ENCODE measurements at regions not wholly inside any gene's neighbourhood (a gene's known extent, or its start where the extent isn't known, plus 50 kb on each side); places are given as distances from the start of the nearest gene placed in this dataset.

DNA sequence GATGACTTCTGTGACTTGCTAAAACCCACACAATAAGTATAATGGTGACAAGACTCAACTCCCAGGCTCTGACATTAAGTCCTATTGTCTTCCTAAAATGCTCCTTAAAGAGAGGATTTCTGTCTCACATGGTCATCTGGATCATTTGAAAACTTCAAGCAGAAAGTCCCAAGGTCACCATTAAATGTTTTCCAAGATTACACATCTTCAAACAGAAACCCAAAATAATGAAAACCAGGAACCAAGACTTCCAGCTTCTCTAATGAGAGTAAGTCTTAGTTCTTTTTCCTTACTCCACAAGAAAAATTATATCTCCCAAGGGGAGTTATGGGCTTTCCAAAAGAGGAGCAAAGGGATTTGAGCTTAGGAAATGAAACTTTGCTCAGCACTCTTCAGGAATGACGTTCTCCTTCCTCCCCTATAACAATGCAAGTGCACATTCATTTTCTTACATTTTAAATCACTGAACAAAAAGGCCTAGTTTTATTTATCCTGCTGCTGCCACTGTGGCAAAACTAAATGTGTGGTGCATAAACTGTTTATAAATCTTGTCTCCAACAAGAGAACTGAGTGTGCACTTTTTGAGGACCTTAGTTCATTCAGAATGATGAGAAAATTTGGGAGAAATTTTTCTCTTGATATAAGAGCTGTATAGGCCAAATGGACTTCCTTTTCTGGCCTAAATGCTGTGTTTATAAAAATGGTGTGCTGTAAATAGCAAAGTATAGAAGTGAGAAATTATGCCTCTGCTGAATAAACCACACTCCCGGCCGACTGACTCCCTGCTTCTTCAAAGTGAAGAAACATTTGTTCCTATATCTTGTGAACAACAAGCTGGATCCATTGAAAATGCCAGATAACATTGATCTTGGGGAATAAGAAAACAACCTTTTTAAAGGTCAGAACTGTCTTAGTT, 148.4 kb upstream of the PLEKHG7 start:
- DNase-seq (ENCODE audit: low spot score) = no peak

DNA sequence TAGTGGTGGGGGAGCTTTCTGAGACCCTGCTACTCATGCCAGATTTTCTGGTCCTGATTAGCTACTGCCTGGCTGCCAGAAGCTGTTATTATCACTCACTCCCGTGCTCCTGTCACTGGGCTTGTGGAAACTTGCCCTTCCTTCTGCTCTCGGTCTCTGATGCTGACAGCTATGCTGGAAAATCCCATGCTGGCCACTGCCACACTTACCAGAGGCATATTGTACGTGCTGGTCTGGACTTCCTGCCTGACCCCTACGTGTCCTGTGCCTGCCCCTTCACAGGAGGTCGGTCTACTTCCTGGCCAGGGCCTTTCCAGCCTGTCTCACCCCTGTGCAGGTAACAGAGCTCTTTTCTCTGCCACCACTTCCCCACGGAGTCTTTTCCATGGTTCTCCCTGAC, 149.4 kb upstream of the PLEKHG7 start:
- DNase-seq (ENCODE audit: low spot score) = no peak

DNA sequence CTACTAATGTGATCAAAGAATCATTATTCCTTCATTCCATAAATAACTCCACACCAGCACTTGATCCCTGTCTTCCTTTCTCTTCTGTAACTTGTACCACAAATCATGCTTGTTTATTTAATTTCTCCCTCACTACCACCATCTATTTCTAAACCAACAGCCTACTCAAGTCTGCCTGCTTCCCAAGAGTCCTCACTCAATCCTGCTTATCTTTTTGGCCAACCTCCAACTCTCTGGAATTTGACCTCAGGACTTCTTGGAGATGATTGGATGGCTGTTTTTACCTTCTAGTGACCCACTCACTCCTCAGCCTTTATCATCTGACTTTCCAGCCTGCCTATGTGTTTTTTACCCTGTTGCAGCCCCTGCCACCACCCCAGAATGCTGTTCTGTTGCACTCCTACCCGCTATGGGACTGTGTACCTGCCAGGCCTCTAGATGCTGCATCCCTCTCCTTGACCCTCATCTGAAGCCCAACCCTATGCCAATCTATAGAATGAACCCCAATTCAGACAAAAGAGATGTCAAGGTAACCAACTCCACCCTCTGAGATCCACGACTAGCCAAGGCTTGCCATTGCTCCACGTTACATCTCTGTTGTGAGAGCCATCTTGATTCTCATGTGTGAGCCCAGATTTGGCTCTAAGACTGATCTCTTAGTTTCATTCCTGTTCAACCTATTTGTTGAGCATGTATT, 150.2 kb upstream of the PLEKHG7 start:
- DNase-seq (ENCODE audit: low spot score) = no peak

DNA sequence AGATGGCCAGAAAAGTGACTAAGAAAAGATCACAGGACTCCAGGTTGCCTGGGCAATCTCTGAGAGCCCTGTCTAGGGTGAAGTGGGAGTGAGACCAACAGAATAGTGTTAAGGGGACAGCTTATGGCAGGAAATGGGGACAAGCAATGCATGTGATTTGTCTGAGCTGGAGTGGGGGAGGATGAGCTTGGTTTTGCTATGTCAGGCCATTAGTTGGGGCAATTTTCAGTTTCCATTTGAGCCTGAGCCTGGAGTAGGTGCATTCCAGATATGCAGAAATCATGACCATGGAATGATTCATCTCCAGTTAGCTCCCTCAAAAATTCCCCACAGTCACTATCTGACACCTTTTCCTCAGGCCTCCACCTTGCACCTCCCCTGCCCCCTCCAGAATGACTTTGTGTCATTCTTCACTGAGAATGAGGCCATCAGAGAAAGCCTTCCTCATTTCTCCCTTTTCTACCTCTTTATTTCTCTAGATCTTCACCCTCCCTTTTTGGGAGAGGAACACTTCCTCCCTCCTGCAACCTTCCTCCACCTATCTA, 150.9 kb upstream of the PLEKHG7 start:
- DNase-seq (ENCODE audit: low spot score) = no peak

DNA sequence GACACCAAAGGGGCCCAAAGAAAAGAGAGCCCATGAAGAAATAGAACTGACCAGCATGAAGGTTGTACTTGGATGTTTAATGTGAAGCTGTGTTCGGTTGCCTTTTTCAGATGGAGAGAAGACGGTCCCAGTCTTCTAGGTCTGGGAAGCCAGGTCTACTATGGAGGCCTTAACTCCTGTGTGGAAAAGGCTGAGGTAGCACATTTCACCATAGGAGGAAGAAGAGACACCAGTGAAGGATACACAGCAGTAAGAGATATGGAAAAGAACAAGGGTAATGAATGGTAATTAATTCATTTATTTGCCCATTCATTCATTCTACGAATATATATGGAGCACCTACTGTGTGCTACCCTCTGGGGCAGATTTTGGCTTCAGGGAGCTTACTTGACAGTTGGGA, 151.6 kb upstream of the PLEKHG7 start:
- no peak for DNase-seq (ENCODE audit: low spot score)

DNA sequence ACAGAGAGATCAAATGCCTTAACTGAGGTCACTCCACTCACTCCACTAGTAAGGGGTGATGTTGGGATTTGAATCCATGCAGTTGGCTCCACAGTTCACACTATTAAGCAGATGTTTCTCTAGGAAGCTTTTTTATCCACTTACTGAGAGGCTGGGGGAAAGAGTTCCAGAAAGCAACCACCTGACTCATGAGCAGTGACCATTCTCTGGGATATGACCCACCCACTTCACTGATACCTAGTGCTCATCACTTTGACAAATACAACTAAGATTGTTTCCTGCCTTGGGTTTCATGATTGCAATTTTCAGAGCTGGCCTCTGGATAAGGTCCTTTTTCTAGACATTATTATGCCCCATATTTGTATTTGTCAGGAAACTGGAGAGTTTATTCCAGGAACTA, 152.1 kb upstream of the PLEKHG7 start:
- no peak for DNase-seq (ENCODE audit: low spot score)

DNA sequence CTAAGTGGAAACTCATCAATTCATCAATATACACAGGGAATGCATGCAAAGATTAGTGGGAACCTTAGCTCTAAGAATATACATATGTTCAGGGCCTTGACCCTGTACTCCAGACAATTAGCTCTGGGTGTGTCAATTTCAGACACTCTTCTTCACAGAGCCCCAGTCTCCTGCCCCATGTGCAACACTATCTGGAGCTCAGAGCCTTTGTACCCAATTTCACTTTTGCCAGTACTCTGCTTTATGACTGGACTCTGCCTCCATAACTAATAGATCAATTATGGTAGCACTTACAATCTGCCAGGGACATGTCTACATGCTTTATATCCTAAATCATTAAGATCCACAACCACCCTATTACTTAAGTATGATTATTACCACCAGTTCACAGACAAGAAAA, 152.5 kb upstream of the PLEKHG7 start:
- DNase-seq (ENCODE audit: low spot score) = no peak

DNA sequence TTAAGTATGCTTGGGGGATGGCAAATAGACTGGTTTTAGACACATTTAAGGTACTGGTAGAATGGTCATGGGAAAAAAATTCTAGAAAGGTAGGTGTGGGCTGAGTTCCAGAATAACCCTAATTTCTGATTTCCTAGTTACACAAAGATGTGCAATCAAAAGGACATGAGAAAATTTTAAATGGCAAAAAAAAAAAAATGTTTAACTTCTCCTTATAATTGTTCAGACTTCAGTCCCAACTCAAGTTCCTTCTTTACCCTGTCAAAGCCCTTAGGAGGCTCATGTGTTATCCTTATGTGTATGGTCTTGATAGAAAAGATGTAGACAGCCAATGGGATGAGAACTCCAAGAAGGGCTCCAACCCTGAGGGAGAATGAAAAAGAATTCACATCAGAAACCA, 153.3 kb upstream of the PLEKHG7 start:
- DNase-seq (ENCODE audit: low spot score) = no peak

DNA sequence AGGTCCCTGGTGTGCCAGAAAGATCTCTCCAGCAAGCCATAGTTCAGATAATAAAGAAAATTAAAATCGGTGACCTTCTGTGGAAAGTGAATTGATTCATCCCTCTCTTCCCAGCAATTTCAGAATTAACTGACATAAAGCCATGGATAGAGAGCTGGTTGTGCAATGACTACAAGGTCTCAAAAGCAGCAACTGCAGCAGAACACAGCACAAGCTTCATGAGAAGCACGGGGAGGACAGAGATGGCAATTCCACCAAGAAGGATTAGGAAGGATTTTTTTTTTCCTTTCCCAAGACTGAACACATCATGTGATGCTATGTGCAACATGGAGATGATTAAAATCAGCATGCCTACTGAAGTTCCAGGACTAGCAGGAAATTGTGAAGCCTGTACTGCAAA, 154.9 kb upstream of the PLEKHG7 start:
- DNase-seq (ENCODE audit: low spot score) = no peak

DNA sequence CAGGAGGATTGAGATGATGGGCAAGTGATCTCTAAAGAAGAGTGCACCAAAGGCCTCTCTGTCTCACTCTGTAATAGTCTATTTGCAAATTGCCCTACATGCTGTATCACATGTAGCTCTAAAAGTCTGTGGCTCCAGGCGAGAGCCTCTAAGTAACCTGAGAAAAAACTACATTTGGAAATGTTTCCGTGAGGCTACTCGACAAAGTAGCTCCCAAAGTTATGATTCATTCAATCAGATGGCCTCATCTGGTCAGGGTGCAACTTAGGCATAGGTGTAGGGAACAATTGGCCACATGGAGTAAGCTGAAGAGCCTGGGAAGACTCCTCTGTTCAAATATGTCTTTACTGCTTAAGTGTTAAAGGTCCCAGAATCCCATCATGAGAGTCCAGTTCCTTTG, 155.4 kb upstream of the PLEKHG7 start:
- no peak for DNase-seq (ENCODE audit: low spot score)

DNA sequence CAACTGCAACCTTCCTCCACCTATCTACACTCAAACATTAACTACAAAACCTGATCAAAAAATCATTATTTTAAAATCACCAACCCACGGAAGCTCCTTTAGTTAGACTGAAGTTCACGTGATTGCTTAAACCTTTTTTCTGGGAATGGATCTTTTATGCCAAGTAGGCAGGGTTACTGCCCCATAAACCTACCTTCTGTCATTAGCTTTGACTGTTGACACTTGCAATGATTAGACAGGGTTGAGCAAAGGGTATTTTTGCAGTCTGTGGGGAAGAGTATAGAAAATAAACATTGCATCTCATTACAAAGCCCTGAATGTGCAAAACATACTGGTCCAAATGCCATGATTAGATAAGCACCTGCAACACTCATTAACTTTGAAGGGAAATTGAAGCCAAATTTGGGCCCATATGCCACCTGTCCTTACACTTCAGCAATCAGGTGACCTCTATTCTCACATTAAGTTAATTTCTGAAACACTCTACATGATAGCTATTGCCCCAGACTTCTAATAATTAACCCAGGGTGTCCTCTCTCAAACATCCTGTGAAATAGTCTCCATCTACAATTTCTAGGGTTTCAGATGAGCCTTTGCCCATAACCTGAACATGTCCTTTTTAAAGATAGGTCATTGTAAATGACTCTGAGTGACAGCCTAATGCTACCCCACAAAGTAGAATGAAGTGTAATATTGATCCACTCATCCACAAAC, 156.0 kb upstream of the PLEKHG7 start:
- no peak for DNase-seq (ENCODE audit: low spot score)

DNA sequence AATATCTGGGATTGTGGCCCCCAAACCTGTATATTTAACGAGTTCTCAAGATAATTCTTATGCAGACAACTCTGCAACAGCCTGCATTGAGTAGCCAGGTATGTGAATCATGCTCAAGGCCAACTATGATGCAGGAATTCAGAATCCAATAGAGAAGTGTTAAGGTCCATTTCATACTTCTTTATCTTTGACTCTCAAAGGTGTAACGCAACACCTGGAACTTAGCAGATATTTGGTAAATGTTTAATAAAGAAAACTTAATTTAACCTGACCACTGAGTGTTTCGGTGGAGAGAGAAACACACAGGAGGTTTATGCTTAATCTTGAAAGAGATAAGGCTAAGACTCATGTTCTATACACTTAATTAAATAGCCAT, 156.5 kb upstream of the PLEKHG7 start:
- no peak for DNase-seq (ENCODE audit: low spot score)

DNA sequence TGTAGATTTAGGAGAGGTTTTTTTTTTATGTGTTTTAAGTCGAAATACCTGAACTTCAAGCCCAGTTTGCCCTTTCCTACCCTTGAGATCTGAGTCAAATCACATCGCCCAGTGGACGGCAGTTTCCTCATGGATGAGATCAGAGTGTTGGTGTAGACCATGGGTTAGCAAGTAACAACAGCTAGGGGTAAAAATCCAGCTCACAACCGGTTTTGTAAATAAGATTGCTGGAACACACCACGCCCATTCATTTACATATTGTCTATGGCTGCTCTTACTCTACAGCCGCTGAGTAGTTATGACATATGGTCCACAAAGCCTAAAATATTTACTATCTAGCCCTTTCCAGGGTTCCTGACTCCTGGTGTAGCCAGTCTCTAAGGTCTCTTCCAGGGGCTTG, 158.5 kb upstream of the PLEKHG7 start:
- no peak for DNase-seq (ENCODE audit: low spot score)

DNA sequence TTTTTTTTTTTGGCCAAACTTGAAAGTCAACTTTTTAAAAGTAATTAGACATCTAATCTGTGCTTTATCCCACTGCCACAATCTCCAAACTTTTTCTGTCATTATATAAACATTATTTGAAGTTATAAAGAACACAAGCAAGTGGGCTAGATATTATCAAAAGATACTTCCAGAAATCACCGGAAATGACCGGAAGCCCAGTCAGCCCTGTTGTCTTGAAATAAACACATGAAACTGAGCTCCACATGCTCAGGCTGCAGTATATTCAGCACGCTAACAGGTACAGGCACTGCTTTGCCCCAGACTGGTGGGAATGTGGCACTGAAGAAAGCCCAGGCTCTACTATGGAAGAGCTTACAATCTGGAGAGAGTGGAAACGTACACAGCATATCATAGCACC, 158.9 kb upstream of the PLEKHG7 start:
- no peak for DNase-seq (ENCODE audit: low spot score)

DNA sequence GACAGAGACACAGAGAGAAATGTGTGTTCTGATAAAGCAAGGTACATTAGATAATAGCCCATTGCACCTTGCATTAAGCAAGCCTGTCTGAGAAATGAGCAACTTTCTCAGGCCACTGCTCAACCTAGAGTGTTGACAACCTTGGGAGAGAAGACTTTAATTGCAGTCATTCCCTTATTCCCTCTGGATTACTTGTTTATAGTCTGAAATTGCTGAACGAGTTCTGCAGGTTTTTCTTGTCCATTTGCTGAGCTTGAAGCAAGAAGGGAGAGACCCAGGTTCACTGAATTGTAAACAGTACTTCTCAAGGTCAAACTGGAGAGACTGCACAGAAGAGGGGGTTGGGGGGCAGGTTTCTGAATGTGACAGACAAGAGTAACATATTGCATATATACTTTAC, 159.4 kb upstream of the PLEKHG7 start:
- no peak for DNase-seq (ENCODE audit: low spot score)

DNA sequence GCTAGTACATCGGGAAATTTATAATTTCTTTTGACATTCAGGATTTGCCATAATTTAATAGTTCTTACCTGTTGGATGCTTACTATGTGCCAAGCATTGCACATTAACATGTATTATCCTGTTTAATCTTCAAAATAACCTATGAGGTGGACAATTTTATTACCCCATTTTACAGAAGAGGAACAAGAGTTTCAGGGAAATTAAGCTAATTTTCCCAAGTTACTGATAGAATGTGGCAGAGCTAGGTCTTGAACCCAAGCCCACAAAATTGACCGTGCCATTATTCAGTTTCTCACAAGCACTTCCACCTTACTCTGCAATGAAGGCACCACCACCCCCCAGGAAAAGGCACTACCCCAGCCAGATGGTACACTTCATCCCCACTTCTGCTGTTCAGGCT, 161.1 kb upstream of the PLEKHG7 start:
- no peak for DNase-seq (ENCODE audit: low spot score)

DNA sequence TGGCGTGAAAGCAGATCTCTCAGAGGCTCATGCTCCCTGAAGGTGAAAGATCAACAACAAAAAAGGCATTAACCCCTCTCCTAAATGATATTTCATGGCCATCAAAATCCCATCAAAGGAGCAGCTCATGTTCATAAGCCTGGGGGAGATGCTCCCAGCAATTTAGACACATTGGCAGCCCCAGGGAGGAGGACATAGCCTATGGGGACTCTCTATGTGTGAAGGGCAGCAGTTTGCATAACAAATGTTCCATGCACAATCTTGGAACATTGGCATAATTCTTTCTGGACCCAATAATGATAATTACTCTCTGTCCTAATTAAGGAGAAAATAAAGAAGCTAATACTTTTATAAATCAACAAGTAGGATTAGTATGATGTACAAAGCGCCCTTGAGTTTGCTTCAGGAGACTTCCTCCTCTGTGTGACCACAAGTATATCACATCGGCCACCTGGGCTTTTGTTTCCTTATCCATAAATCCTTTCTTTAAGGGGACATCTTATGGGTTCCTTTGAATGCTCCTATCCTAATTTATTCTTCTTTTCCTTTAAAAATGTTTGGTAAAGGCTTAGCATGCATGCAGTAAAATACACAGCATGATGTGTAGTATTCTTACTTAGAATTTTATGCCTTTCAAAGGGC, 161.9 kb upstream of the PLEKHG7 start:
- DNase-seq (ENCODE audit: low spot score) = no peak

DNA sequence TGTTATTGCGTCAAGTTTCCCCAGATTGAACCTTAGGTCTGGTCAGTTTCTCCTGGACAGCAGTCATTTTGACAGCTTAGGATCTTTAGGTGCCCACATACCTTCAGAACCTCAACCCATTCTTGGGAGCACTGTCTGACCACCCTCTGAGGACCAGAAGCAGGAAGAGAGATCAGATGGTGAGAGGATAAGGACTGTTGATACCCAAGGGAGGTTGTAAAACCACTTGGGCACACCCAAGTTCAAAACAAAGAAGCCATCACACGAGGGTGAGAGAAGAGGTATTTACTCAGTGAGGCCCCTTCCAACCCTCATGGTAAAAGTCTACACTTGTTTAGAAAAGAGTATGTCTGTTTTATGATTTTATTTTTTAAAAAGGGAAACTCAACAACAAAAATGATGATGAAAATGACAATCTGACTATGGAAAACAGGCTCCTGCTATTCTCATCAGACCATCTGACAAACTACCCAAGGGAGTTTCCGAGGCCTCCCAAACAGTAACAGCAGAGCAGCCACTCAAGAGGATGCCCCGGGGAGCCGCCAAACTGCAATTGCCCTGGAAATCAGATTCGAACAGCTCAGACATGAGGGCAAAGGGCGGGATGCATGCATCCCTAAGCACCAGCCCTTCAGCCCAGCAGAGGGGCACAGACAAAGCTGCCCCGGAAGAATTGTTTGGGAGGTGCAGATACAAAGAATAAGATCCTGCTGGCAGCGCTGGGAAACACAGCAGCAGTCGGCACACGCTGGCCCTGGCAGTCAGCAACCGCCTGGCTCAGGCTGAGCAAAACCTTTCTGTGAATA, 162.6 kb upstream of the PLEKHG7 start:
- DNase-seq (ENCODE audit: low spot score) = no peak

DNA sequence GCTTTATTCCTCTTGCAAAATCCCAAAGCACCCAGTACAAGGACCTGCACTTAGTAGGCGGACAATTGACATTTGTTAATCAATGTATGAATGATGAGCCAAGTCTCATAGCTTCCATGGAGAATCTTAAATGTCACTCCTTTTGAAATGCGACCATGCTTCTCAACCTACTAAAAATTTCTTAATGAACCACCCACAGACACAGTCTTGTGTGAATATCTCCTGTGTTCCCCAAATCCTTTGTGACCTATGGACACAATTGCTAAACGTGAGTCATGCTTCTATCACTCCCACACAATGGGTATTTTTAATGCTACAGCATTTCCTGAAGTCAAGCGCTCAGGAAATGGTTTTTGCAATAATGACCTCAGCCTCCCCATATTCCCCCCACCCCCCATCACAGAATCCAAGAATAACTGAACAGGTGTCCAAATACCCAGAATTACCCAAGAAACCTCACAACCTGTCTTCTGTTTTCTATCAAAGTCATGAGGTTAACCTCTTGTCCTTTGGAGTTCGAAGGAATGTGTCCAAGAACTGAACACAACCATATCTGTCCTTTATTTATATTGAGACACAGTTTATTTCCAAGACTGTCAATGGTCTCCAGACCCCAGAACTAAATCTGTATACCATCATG, 163.6 kb upstream of the PLEKHG7 start:
- DNase-seq (ENCODE audit: low spot score) = no peak

DNA sequence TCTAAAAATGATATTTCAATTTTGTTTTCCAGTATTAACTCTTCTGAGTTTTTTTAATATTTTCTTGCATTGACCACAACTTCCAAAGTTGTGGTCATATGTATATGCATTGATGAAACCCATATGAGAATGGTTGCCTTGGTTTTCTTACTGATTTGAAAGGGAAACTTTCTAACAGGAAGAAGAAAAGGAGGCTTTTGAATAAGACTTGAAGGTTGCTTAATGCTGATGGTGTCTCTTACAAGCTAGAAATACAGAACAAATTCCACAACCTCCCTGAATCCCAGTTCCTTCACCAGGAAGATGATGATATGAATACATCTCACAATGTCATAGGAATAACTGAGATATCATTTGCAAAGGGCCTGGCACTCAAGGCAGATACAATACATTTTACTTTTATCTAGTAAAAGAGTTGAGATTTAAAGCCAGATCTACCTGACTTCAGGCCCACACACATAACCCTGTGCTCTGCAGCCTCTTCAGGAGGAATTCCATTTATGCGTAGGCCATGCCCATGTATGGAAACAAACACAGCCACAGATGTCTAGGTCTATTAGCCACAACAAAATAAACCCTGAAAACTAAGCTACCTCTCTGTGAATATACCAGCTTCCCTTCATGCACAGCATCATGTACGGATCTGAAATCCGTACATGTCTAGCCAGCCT, 165.4 kb upstream of the PLEKHG7 start:
- DNase-seq (ENCODE audit: low spot score) = no peak
